SK-N-SH treated with all-trans-retinoic acid at 6 μM for 48 hours (cell line): ENCODE measurements at regions not wholly inside any gene's neighbourhood (a gene's known extent, or its start where the extent isn't known, plus 50 kb on each side); places are given as distances from the start of the nearest gene placed in this dataset.

ENCODE experiments used
- ATAC-seq: fragments of 200-7000 bp; cut with Tn5 transposase; 3 replicates; pipeline ENCODE4 v1.9.1; 2020; ENCODE audit warnings: mild to moderate bottlenecking, moderate library complexity
- BACH2 ChIP-seq: fragments of 250-450 bp; sonication (Bioruptor Pico); IDR thresholded peaks from 2 replicates; pipeline ENCODE4 v1.9.0; 2021; ENCODE audit warnings: mild to moderate bottlenecking, borderline replicate concordance
- ESRRG ChIP-seq: fragments of 250-450 bp; sonication (Bioruptor Pico); IDR thresholded peaks from 2 replicates; pipeline ENCODE4 v1.6.1; 2021; ENCODE audit warnings: mild to moderate bottlenecking
- GLIS3 ChIP-seq: fragments of 250-450 bp; sonication (Bioruptor Pico); IDR thresholded peaks from 2 replicates; pipeline ENCODE4 v1.5.0; 2020; ENCODE audit warnings: mild to moderate bottlenecking, moderate library complexity
- ISL1 ChIP-seq: fragments of 250-450 bp; sonication (Bioruptor Pico); IDR thresholded peaks from 2 replicates; pipeline ENCODE4 v2.1.2; 2022; ENCODE audit warnings: mild to moderate bottlenecking, moderate library complexity
- PPARA ChIP-seq: fragments of 250-450 bp; sonication (Bioruptor Pico); IDR thresholded peaks from 2 replicates; pipeline ENCODE4 v1.5.0; 2020; ENCODE audit warnings: mild to moderate bottlenecking, borderline replicate concordance
- SNAI2 ChIP-seq: fragments of 250-450 bp; sonication (Bioruptor Pico); IDR thresholded peaks from 2 replicates; pipeline ENCODE4 v1.5.0; 2020; ENCODE audit warnings: mild to moderate bottlenecking, moderate library complexity
- TCF4 ChIP-seq: fragments of 250-450 bp; sonication (Bioruptor Pico); IDR thresholded peaks from 2 replicates; pipeline ENCODE4 v1.8.0; 2021; ENCODE audit warnings: mild to moderate bottlenecking, moderate library complexity, borderline replicate concordance
- TOX ChIP-seq: fragments of 250-450 bp; sonication (Bioruptor Pico); IDR thresholded peaks from 2 replicates; pipeline ENCODE4 v1.8.0; 2021; ENCODE audit warnings: mild to moderate bottlenecking, moderate library complexity, borderline replicate concordance
- ZC3H10 ChIP-seq: fragments of 250-450 bp; sonication (Bioruptor Pico); IDR thresholded peaks from 2 replicates; pipeline ENCODE4 v1.5.1; 2021; ENCODE audit warnings: mild to moderate bottlenecking, moderate library complexity
- ZFP3 ChIP-seq: fragments of 250-450 bp; sonication (Bioruptor Pico); IDR thresholded peaks from 2 replicates; pipeline ENCODE4 v1.5.0; 2020; ENCODE audit warnings: mild to moderate bottlenecking, moderate library complexity
- ZFP30 ChIP-seq: fragments of 450-650 bp; formaldehyde crosslinking; IDR thresholded peaks from 2 replicates; pipeline ENCODE4 v1.5.0; 2022; ENCODE audit warnings: mild to moderate bottlenecking, moderate library complexity
- ZNF565 ChIP-seq: fragments of 450-650 bp; formaldehyde crosslinking; conservative IDR thresholded peaks from 2 replicates; pipeline ENCODE4 v1.5.0; 2020; ENCODE audit warnings: low read depth, mild to moderate bottlenecking, moderate library complexity
- ZNF70 ChIP-seq: fragments of 450-650 bp; formaldehyde crosslinking; IDR thresholded peaks from 2 replicates; pipeline ENCODE4 v1.5.0; 2020; ENCODE audit warnings: mild to moderate bottlenecking, moderate library complexity
- ZNF8 ChIP-seq: fragments of 450-650 bp; formaldehyde crosslinking; IDR thresholded peaks from 2 replicates; pipeline ENCODE4 v1.5.0; 2020; ENCODE audit warnings: mild to moderate bottlenecking, moderate library complexity
- TF ChIP-seq, protein P1 (sequence below): fragments of 250-450 bp; sonication (Bioruptor Pico); IDR thresholded peaks from 2 replicates; pipeline ENCODE4 v1.5.1; 2021; ENCODE audit warnings: mild to moderate bottlenecking, moderate library complexity
- TF ChIP-seq, protein P2 (sequence below): fragments of 250-450 bp; sonication (Bioruptor Pico); IDR thresholded peaks from 2 replicates; pipeline ENCODE4 v1.5.0; 2020; ENCODE audit warnings: mild to moderate bottlenecking, moderate library complexity
- TF ChIP-seq, protein P3 (sequence below): fragments of 250-450 bp; sonication (Bioruptor Pico); IDR thresholded peaks from 2 replicates; pipeline ENCODE4 v1.8.0; 2021; ENCODE audit warnings: low read depth, mild to moderate bottlenecking, moderate library complexity, borderline replicate concordance
- TF ChIP-seq, protein P4 (sequence below): fragments of 250-450 bp; sonication (Bioruptor Pico); IDR thresholded peaks from 2 replicates; pipeline ENCODE4 v1.8.0; 2020; ENCODE audit warnings: mild to moderate bottlenecking, moderate library complexity, borderline replicate concordance

DNA sequence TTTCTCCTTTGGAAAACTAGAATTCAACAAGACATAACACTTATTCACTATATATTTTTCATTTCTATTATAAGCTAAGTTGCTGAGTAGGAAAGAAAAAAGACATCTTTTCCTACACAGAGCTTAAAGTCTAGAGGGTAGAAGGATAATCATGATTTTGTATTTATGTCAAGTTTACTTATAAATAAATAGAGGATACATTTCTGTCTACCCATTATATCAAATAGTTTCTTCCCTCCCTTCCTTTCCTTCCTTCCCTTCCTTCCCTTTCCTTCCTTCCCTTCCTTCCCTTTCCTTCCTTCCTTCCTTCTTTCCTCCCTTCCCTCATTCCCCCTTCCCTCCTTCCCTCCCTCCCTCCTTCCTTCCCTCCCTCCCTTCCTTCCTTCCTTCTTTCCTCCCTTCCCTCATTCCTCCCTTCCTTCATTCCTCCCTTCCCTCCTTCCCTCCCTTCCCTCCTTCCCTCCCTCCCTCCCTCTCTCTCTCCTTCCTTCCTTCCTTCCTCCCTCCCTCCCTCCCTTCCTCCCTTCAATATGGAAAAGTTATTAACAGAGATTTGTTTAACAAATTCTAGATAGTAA, 308.4 kb upstream of the COL3A1 start:
- TF ChIP-seq, protein P1, sequence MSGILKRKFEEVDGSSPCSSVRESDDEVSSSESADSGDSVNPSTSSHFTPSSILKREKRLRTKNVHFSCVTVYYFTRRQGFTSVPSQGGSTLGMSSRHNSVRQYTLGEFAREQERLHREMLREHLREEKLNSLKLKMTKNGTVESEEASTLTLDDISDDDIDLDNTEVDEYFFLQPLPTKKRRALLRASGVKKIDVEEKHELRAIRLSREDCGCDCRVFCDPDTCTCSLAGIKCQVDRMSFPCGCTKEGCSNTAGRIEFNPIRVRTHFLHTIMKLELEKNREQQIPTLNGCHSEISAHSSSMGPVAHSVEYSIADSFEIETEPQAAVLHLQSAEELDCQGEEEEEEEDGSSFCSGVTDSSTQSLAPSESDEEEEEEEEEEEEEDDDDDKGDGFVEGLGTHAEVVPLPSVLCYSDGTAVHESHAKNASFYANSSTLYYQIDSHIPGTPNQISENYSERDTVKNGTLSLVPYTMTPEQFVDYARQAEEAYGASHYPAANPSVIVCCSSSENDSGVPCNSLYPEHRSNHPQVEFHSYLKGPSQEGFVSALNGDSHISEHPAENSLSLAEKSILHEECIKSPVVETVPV, result no peak
- no peak for TF ChIP-seq ZNF565
- no peak for TF ChIP-seq GLIS3 (CRISPR knock-in tag)
- no peak for TF ChIP-seq BACH2 (CRISPR knock-in tag)
- no peak for TF ChIP-seq ZFP30 (CRISPR knock-in tag)
- TF ChIP-seq TOX (CRISPR knock-in tag), result no peak
- TF ChIP-seq, all 23 proteins: peak for 0
- no peak for ATAC-seq

DNA sequence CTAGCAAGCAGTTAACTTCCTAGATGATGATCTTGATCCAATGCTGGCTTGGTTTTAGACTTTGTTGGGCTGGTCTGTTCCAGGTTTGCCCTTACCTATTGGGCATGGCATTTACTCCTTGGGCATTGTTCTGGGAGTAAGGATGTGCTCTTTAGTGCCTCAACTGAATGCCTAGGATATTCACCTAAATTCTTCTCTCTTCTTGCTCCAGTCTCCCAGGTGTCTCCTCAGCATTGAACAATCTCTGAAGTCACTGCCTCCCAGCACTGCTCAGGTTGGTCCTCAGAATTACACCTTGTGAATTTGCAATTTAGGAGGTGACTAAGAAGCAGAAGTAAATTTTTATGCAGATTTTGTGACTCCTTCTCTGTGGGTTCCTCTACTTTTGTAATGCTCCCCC, 307.7 kb upstream of the COL3A1 start:
- no peak for ATAC-seq
- TF ChIP-seq TCF4 (CRISPR knock-in tag), result no peak
- no peak for TF ChIP-seq ZNF8 (CRISPR knock-in tag)
- no peak for TF ChIP-seq ZNF70 (CRISPR knock-in tag)
- TF ChIP-seq ESRRG (CRISPR knock-in tag), result no peak
- TF ChIP-seq ZFP3 (CRISPR knock-in tag), result no peak
- no peak for TF ChIP-seq BACH2 (CRISPR knock-in tag)
- TF ChIP-seq, protein P2, sequence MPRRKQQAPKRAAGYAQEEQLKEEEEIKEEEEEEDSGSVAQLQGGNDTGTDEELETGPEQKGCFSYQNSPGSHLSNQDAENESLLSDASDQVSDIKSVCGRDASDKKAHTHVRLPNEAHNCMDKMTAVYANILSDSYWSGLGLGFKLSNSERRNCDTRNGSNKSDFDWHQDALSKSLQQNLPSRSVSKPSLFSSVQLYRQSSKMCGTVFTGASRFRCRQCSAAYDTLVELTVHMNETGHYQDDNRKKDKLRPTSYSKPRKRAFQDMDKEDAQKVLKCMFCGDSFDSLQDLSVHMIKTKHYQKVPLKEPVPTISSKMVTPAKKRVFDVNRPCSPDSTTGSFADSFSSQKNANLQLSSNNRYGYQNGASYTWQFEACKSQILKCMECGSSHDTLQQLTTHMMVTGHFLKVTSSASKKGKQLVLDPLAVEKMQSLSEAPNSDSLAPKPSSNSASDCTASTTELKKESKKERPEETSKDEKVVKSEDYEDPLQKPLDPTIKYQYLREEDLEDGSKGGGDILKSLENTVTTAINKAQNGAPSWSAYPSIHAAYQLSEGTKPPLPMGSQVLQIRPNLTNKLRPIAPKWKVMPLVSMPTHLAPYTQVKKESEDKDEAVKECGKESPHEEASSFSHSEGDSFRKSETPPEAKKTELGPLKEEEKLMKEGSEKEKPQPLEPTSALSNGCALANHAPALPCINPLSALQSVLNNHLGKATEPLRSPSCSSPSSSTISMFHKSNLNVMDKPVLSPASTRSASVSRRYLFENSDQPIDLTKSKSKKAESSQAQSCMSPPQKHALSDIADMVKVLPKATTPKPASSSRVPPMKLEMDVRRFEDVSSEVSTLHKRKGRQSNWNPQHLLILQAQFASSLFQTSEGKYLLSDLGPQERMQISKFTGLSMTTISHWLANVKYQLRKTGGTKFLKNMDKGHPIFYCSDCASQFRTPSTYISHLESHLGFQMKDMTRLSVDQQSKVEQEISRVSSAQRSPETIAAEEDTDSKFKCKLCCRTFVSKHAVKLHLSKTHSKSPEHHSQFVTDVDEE (CRISPR knock-in tag), result no peak
- no peak for TF ChIP-seq PPARA (CRISPR knock-in tag)
- no peak for TF ChIP-seq ZFP30 (CRISPR knock-in tag)
- no peak for TF ChIP-seq SNAI2 (CRISPR knock-in tag)
- TF ChIP-seq, protein P3, sequence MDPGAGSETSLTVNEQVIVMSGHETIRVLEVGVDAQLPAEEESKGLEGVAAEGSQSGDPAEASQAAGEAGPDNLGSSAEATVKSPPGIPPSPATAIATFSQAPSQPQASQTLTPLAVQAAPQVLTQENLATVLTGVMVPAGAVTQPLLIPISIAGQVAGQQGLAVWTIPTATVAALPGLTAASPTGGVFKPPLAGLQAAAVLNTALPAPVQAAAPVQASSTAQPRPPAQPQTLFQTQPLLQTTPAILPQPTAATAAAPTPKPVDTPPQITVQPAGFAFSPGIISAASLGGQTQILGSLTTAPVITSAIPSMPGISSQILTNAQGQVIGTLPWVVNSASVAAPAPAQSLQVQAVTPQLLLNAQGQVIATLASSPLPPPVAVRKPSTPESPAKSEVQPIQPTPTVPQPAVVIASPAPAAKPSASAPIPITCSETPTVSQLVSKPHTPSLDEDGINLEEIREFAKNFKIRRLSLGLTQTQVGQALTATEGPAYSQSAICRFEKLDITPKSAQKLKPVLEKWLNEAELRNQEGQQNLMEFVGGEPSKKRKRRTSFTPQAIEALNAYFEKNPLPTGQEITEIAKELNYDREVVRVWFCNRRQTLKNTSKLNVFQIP (CRISPR knock-in tag), result no peak

DNA sequence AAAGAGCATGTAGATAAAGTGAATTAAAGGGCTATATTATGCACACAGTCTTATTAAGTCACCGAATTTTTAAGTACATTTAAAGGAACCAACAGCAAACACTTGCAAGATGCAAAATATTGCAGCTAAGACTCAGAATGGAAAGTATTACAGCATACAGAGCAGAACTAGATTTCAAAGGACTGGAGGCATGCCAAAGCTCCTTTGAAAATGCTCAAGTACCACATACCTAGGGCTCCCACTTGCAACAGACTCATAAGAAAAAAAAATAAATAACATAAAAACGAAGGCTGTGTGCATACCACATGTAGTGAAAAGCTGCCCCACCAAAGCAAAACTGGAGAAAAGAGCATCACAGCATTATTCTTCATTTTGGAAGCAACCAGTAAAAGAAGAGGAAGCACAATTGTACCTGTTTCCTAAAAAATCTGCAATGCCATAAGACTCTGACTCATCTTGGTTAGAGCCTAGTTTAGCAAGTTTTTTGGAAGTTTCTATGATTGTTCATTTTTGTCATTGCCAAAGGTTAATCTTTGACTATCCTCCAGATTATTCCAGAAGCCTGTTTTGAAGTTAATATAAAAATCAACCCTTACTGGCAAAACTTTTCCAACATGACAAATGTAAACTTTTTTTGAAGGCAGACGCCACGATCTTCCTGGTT, 306.0 kb upstream of the COL3A1 start:
- TF ChIP-seq ZC3H10 (CRISPR knock-in tag) (no peak), ZNF8 (CRISPR knock-in tag) (no peak; the same call in 1 of the 2 replicates), ESRRG (CRISPR knock-in tag) (no peak)
- TF ChIP-seq, protein P4, sequence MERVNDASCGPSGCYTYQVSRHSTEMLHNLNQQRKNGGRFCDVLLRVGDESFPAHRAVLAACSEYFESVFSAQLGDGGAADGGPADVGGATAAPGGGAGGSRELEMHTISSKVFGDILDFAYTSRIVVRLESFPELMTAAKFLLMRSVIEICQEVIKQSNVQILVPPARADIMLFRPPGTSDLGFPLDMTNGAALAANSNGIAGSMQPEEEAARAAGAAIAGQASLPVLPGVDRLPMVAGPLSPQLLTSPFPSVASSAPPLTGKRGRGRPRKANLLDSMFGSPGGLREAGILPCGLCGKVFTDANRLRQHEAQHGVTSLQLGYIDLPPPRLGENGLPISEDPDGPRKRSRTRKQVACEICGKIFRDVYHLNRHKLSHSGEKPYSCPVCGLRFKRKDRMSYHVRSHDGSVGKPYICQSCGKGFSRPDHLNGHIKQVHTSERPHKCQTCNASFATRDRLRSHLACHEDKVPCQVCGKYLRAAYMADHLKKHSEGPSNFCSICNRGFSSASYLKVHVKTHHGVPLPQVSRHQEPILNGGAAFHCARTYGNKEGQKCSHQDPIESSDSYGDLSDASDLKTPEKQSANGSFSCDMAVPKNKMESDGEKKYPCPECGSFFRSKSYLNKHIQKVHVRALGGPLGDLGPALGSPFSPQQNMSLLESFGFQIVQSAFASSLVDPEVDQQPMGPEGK (CRISPR knock-in tag), result no peak
- peak; percentile 81 for ATAC-seq

DNA sequence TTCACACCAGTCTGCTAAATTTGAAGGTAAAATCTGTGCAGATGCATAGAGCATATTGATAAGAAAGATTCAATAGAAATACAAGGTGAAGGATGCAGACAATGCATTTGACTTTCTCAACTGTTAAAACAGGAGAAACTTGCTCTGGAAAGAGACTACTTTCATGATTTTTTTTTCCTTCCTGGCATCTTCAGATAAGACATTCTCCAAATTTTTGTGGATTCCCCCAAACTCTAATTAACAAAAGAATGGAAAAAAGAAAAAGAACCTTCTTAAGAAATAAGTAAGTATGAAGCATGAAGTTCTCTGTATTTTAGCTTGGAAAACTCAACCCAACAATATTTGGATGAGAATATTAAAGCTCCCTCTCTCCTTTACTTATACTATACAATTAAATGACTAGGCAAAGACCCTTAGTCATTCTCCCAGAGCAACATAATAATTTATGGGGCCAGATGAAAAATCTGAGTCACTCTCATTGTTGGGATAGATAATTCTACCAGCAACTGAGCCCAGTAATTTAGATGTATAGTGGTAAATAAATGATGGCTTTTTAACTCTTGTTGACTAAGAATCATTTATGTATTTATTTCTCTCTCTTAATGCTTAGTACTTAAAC, 298.7 kb upstream of the COL3A1 start:
- ATAC-seq, result peak; percentile 73
- no peak for TF ChIP-seq ZNF8 (CRISPR knock-in tag)
- peak; percentile 75 for TF ChIP-seq ISL1 (CRISPR knock-in tag)
- TF ChIP-seq, all 23 proteins: peak for 1
